Body of pancreas (tissue), 4 donors: ENCODE measurements at regions not wholly inside any gene's neighbourhood (a gene's known extent, or its start where the extent isn't known, plus 50 kb on each side); places are given as distances from the start of the nearest gene placed in this dataset.

Source experiments
- ATAC-seq: fragments of 150-250 bp; one replicate; pipeline ENCODE4 v1.9.1; 2016
- DNase-seq, 4 donors: peaks; one replicate each; pipeline ENCODE4 v3.0.0-alpha.2; 2019
- H3K27ac ChIP-seq, 4 donors: fragments of 200-600 bp; sonication (generic); 1 replicate in 3 of 4; 2 replicates in 1 of 4; pipeline versions ENCODE4 v1.5.1 to v1.6.1; 2016 to 2019; ENCODE audit warnings: mild to moderate bottlenecking in 1 of 4, mixed read lengths in 1 of 4, moderate library complexity in 1 of 4
- H3K27me3 ChIP-seq, 2 donors: fragments of 200-600 bp; sonication (generic); one replicate each; pipeline ENCODE4 v1.6.0; 2016; ENCODE audit warnings: mild to moderate bottlenecking in 1 of 2
- H3K36me3 ChIP-seq, 2 donors: fragments of 200-600 bp; sonication (generic); replicated peaks in 1 of 2; 2 replicates each; pipeline ENCODE4 v1.5.1; 2016; ENCODE audit warnings: low read depth in 2 of 2; ENCODE audit not compliant: insufficient read depth in 1 of 2
- H3K4me1 ChIP-seq: fragments of 200-600 bp; sonication (generic); one replicate; pipeline ENCODE4 v1.6.0; 2016
- H3K4me3 ChIP-seq, 2 donors: fragments of 200-600 bp; sonication (generic); 1 replicate in 1 of 2; 2 replicates in 1 of 2; pipeline ENCODE4 v1.5.1; 2016 to 2019
- H3K9me3 ChIP-seq, 3 donors: fragments of 200-600 bp; sonication (generic); 1 replicate in 2 of 3; 2 replicates in 1 of 3; pipeline ENCODE4 v1.5.1; 2016
- POLR2A ChIP-seq, 3 donors: fragments of 450-650 bp; IDR thresholded peaks; one replicate each; pipeline ENCODE4 v1.6.1; 2016; ENCODE audit warnings: antibody characterized with exemption in 3 of 3, mild to moderate bottlenecking in 2 of 3
- WGBS, 2 donors: methylation state at CpG; one replicate each; pipeline ENCODE4 v1.1.5; 2017; 5-methylcytosine and 5-hydroxymethylcytosine counted together
- intact Hi-C: fragments of 100-400 bp; cut with DNase I; formaldehyde crosslinking; loops from one replicate; pipeline ENCODE4 v1.15.1; 2023
- TF ChIP-seq, protein P1 (sequence below), 7 experiments: fragments of 450-650 bp in 4 of 7; fragments of 200-600 bp in 3 of 7; sonication (generic) in 3 of 7; IDR thresholded peaks; one replicate each; pipeline ENCODE4 v1.5.1; 2016 to 2019; ENCODE audit warnings: antibody characterized with exemption in 7 of 7

DNA sequence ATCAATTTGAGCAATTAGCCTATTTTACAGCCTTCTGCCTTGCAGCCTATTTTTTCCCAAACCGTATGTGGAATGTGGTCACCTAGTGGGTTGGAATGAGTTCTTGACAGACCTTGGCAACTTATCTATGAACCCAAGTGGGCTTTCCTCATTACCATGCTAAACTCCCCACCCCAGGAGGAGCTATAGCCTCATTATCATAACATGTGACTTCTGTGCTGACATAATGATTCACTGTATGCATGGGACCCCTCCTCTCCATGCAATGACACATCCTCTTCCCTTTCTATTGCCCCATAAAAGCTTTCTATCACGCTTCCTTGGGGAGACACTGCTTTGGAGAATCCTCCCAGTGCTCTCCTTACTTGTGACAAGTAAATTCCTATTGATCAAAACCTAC, 83.5 kb upstream of the FHIT start:
- Histone ChIP-seq H3K36me3 (no peaks in the 10 kb centered on the region), H3K27ac (no peak overlapping the region), H3K9me3 (no peaks in the 10 kb centered on the region), H3K4me3 (no peak overlapping the region), H3K4me1 (no peaks in the 10 kb centered on the region), H3K27me3 (no peaks in the 10 kb centered on the region)
- DNase-seq (no peak), ATAC-seq (no peak)
- 57 to 72% methylated on average over 2 of the region's 2 CpGs for WGBS, 2 donors
- no peak for TF ChIP-seq POLR2A (IDR thresholded peaks at IDR 0.05)
- TF ChIP-seq, protein P1, sequence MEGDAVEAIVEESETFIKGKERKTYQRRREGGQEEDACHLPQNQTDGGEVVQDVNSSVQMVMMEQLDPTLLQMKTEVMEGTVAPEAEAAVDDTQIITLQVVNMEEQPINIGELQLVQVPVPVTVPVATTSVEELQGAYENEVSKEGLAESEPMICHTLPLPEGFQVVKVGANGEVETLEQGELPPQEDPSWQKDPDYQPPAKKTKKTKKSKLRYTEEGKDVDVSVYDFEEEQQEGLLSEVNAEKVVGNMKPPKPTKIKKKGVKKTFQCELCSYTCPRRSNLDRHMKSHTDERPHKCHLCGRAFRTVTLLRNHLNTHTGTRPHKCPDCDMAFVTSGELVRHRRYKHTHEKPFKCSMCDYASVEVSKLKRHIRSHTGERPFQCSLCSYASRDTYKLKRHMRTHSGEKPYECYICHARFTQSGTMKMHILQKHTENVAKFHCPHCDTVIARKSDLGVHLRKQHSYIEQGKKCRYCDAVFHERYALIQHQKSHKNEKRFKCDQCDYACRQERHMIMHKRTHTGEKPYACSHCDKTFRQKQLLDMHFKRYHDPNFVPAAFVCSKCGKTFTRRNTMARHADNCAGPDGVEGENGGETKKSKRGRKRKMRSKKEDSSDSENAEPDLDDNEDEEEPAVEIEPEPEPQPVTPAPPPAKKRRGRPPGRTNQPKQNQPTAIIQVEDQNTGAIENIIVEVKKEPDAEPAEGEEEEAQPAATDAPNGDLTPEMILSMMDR (IDR thresholded peaks at IDR 0.05): no peak
- intact Hi-C loops: no loop called here

DNA sequence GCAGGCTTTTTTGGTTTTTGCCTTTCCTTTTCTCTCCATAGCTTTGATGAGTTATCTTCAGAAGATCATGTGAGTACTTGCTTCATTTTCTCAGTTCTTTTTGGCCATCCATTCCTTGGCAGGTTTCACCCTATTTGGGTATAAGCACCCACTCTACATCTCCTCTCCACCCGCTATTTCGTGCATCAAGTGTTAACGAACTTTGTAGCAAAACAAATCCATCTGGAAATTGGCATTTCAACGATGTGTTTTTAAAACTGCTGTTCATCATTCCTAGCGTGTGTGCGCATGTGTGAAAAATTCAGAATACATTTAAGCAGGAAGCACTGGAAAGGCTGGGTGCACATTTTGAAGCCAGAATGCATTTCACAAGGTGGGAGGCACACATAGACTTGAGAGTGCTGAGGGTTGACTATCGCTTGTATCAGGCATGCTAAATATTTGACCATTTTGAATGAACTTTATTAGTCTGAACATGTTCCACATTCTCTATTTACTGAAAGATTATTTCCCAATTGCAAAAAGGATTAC, 89.7 kb upstream of the FHIT start:
- no peak for ATAC-seq
- whole genome bisulfite sequencing, 2 donors: 60 to 66% methylated on average over 7 of the region's 7 CpGs

DNA sequence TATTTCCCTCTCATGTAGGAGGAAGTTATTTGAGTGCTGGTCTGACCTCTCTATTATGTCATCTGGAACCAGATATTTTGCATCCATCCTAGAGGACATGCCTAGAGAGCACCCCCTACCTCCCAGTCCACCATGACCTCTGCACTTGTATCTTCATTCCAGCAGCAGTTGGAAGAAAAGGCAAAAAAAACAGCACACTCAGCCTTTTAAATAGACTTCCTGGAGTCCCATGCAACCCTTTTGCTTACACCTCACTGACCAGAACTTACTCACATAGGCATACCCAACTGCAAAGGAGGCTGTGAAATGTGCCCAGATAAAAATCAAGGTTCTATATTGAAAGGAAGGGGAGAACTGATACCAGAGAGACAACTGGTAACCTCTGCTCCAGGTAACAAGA, 92.3 kb upstream of the FHIT start:
- intact Hi-C loops: no loop called here
- no peak overlapping the region for H3K4me3 ChIP-seq
- DNase-seq (no peak), ATAC-seq (no peak)
- TF ChIP-seq, protein P1 (IDR thresholded peaks at IDR 0.05): no peak
- TF ChIP-seq POLR2A (IDR thresholded peaks at IDR 0.05): no peak
- no peaks in the 10 kb centered on the region for H3K9me3 ChIP-seq
- no peak overlapping the region for H3K27ac ChIP-seq
- H3K36me3 ChIP-seq: no peaks in the 10 kb centered on the region
- no peaks in the 10 kb centered on the region for H3K4me1 ChIP-seq
- no peaks in the 10 kb centered on the region for H3K27me3 ChIP-seq

More for the DNA sequence above, 89.7 kb upstream of the FHIT start:
- Histone ChIP-seq H3K36me3 (no peaks in the 10 kb centered on the region), H3K4me1 (no peaks in the 10 kb centered on the region), H3K9me3 (no peaks in the 10 kb centered on the region), H3K27ac (no peak overlapping the region), H3K4me3 (no peak overlapping the region), H3K27me3 (no peaks in the 10 kb centered on the region)
- intact Hi-C loops: no loop called here
- no peak for DNase-seq
- TF ChIP-seq, protein P1 (IDR thresholded peaks at IDR 0.05): no peak
- TF ChIP-seq POLR2A (IDR thresholded peaks at IDR 0.05): no peak

DNA sequence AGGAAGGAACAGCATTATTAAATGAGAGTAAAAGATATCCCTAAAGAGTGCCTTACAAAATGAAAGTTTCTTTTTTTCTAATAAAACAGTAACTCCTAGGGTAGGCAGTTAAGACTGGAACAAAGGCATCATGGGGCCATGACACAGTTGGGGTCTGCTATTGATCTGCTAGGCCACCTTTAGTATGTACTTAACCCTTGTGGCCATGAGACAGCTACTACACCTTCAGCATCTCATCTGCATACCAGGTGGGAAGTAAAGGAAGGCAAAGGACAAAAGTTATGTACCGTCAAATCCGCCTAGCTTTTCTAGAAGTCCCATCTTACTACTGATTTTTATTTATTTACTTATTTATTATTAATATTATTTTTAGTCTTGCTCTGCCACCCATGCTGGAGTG, 93.8 kb upstream of the FHIT start:
- H3K9me3 ChIP-seq: no peaks in the 10 kb centered on the region
- H3K27ac ChIP-seq: no peak overlapping the region
- WGBS, 2 donors: 90 to 93% methylated on average over 2 of the region's 2 CpGs
- no peaks in the 10 kb centered on the region for H3K4me1 ChIP-seq
- no peaks in the 10 kb centered on the region for H3K36me3 ChIP-seq
- ATAC-seq (no peak), DNase-seq (no peak)
- H3K27me3 ChIP-seq: no peaks in the 10 kb centered on the region
- intact Hi-C loops: no loop called here
- TF ChIP-seq, protein P1 (IDR thresholded peaks at IDR 0.05): no peak
- no peak for TF ChIP-seq POLR2A (IDR thresholded peaks at IDR 0.05)
- H3K4me3 ChIP-seq: no peak overlapping the region

DNA sequence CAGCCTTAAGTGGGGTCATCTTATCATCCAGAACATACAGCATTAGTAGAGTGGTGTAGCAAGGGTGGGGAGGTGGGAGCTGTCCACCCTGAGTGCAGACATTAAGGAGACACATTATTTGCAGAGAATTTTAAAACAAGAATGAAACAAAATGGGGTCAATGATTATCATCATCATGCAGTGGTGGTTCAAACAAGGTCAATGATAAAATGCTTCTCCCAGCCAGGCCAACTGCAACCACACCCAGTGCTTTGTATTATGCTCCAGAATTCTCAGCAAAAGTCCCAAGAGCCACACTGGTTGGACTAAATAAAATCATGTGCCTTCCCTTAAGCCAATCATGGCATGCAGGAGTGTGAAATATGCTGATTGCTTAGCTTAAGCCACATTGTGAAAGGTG, 96.7 kb upstream of the FHIT start:
- Histone ChIP-seq H3K9me3 (no peaks in the 10 kb centered on the region), H3K27me3 (no peaks in the 10 kb centered on the region), H3K36me3 (no peaks in the 10 kb centered on the region), H3K4me3 (no peak overlapping the region), H3K27ac (no peak overlapping the region), H3K4me1 (no peaks in the 10 kb centered on the region)
- DNase-seq (no peak), ATAC-seq (no peak)
- intact Hi-C loops: no loop called here
- no peak for TF ChIP-seq POLR2A (IDR thresholded peaks at IDR 0.05)
- TF ChIP-seq, protein P1 (IDR thresholded peaks at IDR 0.05): no peak
